ENCODE measurements at regions not wholly inside any gene's neighbourhood (a gene's known extent, or its start where the extent isn't known, plus 50 kb on each side); places are given as distances from the start of the nearest gene placed in this dataset.

GRCh38 chr5:97635553-97635952, 452.5 kb upstream of the RIOK2 start:
- ATAC-seq (ENCODE audit: low read depth) (no peak), DNase-seq (no peak)
- H3K4me1 ChIP-seq (ENCODE audit: control insufficient read depth, insufficient read depth, low read length): no peaks in the 10 kb centered on the region
- 100% methylated on average over 1 of the region's 2 CpGs; no CpG with 5 or more reads in 1 of the 2 experiments for WGBS, 2 experiments (ENCODE audit: extremely low coverage in 2 of 2, insufficient read length in 1 of 2)
- no peak overlapping the region for H3K56ac ChIP-seq (ENCODE audit: extremely low read depth, insufficient read depth, low read length)
- no peaks in the 10 kb centered on the region for H4K20me1 ChIP-seq (ENCODE audit: insufficient read depth, low read length)
- H3K79me1 ChIP-seq (ENCODE audit: low read depth in 1 of 2, low read length in 2 of 2): no peaks in the 10 kb centered on the region
- no peak overlapping the region for H3K18ac ChIP-seq (ENCODE audit: low read depth, low read length)
- H4K5ac ChIP-seq (ENCODE audit: low read depth, low read length): no peak overlapping the region
- H3K9me1 ChIP-seq (ENCODE audit: insufficient read depth, low read length): no peaks in the 10 kb centered on the region
- no peak overlapping the region for H4K91ac ChIP-seq (ENCODE audit: insufficient read depth, low read depth, low read length)
- no peak overlapping the region for H2AFZ ChIP-seq (replicated peaks; ENCODE audit: low read length, poor library complexity)
- no peak overlapping the region for H2AK9ac ChIP-seq (replicated peaks; ENCODE audit: low read depth, low read length, poor library complexity)
- no peaks in the 10 kb centered on the region for H3K9me3 ChIP-seq (ENCODE audit: control insufficient read depth, insufficient read depth, low read length)
- no peak overlapping the region for H3K4ac ChIP-seq (ENCODE audit: low read depth, low read length)
- in situ Hi-C loops (cut with MboI; ENCODE audit: low sequenced_read_pairs) (no loop called here), intact Hi-C loops (cut with micrococcal nuclease) (no loop called here), dilution Hi-C loops (cut with HindIII; ENCODE audit: low sequenced_read_pairs, unreplicated experiment) (no loop called here)
- TF ChIP-seq CHD1 (IDR thresholded peaks at IDR 0.05; ENCODE audit: low read depth, low read length) (no peak), RFX5 (IDR thresholded peaks at IDR 0.05; ENCODE audit: low read depth, low read length) (no peak), MXI1 (IDR thresholded peaks at IDR 0.05; ENCODE audit: borderline replicate concordance, low read depth, low read length) (no peak), SMC3 (IDR thresholded peaks at IDR 0.05; ENCODE audit: low read depth, low read length) (no peak), ELK1 (IDR thresholded peaks at IDR 0.05; ENCODE audit: borderline replicate concordance, low read depth, low read length) (no peak), USF2 (IDR thresholded peaks at IDR 0.05; ENCODE audit: low read depth, low read length) (no peak), CEBPB (IDR thresholded peaks at IDR 0.05; ENCODE audit: low read depth, low read length) (no peak), MAFK (IDR thresholded peaks at IDR 0.05; ENCODE audit: low read depth, low read length) (no peak), MAZ (IDR thresholded peaks at IDR 0.05; ENCODE audit: borderline replicate concordance, low read depth, low read length) (no peak), FOS (IDR thresholded peaks at IDR 0.05; ENCODE audit: low read depth, low read length) (no peak), RAD21 (IDR thresholded peaks at IDR 0.05; ENCODE audit: low read length) (no peak), CTCF (conservative IDR thresholded peaks at IDR 0.05; ENCODE audit: low read depth, low read length) (no peak), BHLHE40 (IDR thresholded peaks at IDR 0.05; ENCODE audit: low read depth, low read length) (no peak), POLR2A (IDR thresholded peaks at IDR 0.05; ENCODE audit: low read depth, low read length) (no peak), RCOR1 (IDR thresholded peaks at IDR 0.05; ENCODE audit: insufficient replicate concordance, low read length) (no peak), NFE2L2 (IDR thresholded peaks at IDR 0.05; ENCODE audit: low read depth, low read length) (no peak)
- no peak overlapping the region for H3K9ac ChIP-seq (ENCODE audit: low read depth, low read length)
- no peak overlapping the region for H2BK5ac ChIP-seq (ENCODE audit: low read depth, low read length, poor library complexity, severe bottlenecking)
- no peak overlapping the region for H3K4me2 ChIP-seq (ENCODE audit: low read depth, low read length)
- H3K14ac ChIP-seq (replicated peaks; ENCODE audit: low read depth, low read length): no peak overlapping the region
- ChIA-PET CTCF (no interaction called here), POLR2A (ENCODE audit: unreplicated experiment) (no interaction called here)
- no peak overlapping the region for H2BK120ac ChIP-seq (ENCODE audit: low read depth, low read length)
- no peak overlapping the region for H3K23ac ChIP-seq (ENCODE audit: low read depth, low read length)
- H2BK15ac ChIP-seq (ENCODE audit: low read depth, low read length): no peak overlapping the region
- no peak overlapping the region for H2AK5ac ChIP-seq (ENCODE audit: low read depth, low read length)
- H2BK20ac ChIP-seq (ENCODE audit: low read depth, low read length): no peak overlapping the region
- H3K36me3 ChIP-seq (ENCODE audit: control insufficient read depth, insufficient read depth, low read length): no peaks in the 10 kb centered on the region
- no peak overlapping the region for H3K4me3 ChIP-seq (ENCODE audit: insufficient read depth, low read depth, low read length)
- H4K8ac ChIP-seq (ENCODE audit: low read depth in 2 of 2, low read length in 2 of 2): no peak overlapping the region
- H3K27me3 ChIP-seq (ENCODE audit: control insufficient read depth, insufficient read depth, low read length): no peaks in the 10 kb centered on the region
- BruUV-seq (replicated peaks): no TSS peak
- no peak overlapping the region for H3K27ac ChIP-seq (ENCODE audit: insufficient read depth, low read length)
